GM12891 (cell line): ENCODE measurements at regions not wholly inside any gene's neighbourhood (a gene's known extent, or its start where the extent isn't known, plus 50 kb on each side); places are given as distances from the start of the nearest gene placed in this dataset.
A peak's percentile ranks its signal among the peaks of the same experiment; 100 is the strongest.

Source experiments
- DNase-seq: peaks from one replicate; pipeline ENCODE4 v3.0.0; 2011; ENCODE audit warnings: low spot score; ENCODE audit not compliant: insufficient read length
- FAIRE-seq: peaks from 2 replicates; lab custom pipeline; 2011; peaks lifted over from hg19 to GRCh38; lab: Jason Lieb, UNC
- PAX5 ChIP-seq: IDR thresholded peaks from 2 replicates; pipeline ENCODE4 v1.6.1; 2011; ENCODE audit warnings: low read length, moderate library complexity, mild to moderate bottlenecking; ENCODE audit not compliant: insufficient read depth, severe bottlenecking
- POLR2A ChIP-seq: IDR thresholded peaks from 2 replicates; pipeline ENCODE4 v1.6.1; 2011; ENCODE audit warnings: low read depth, low read length, control low read depth
- POLR2AphosphoS5 ChIP-seq: IDR thresholded peaks from 2 replicates; pipeline ENCODE4 v1.6.1; 2011; ENCODE audit warnings: low read depth, low read length, control low read depth
- POU2F2 ChIP-seq: IDR thresholded peaks from 2 replicates; pipeline ENCODE4 v1.6.1; 2011; ENCODE audit warnings: low read depth, mild to moderate bottlenecking, control low read depth, low read length, moderate library complexity
- SPI1 ChIP-seq: IDR thresholded peaks from 2 replicates; pipeline ENCODE4 v1.6.1; 2011; ENCODE audit warnings: low read depth, low read length, control low read depth
- TAF1 ChIP-seq: IDR thresholded peaks from 2 replicates; pipeline ENCODE4 v1.6.1; 2011; ENCODE audit warnings: low read depth, low read length, control low read depth

DNA sequence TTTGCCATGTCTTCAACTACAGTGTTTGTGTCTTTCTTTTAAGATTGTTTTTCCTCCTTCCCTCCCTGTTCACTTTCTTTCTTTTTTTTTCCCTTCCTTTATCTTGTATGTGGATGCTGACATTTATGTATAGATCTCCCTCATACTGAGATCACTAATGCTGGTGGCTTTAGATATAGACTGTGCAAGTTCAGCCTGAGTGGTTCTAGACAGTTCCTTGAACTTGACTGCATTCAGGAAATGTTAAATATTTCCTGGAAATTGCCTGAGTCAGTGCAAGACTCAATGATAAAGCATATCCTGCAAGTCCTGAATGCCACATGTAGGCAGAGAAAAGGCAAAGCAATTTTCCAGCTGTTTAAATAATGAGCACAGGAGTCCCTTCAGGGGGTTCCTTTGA is 182.5 kb upstream of the NR3C1 start:
- TF ChIP-seq POLR2A, result no peak
- no peak for TF ChIP-seq SPI1
- no peak for FAIRE-seq
- DNase-seq, result no peak

- DNase-seq, result no peak
- TF ChIP-seq POU2F2, result no peak
- TF ChIP-seq POLR2AphosphoS5, result no peak
- no peak for TF ChIP-seq TAF1
- peak; percentile 56 for TF ChIP-seq SPI1
- TF ChIP-seq POLR2A, result no peak
- TF ChIP-seq PAX5, result no peak
- FAIRE-seq, result peak; percentile 51
These were observed 179.9 kb upstream of the NR3C1 start for GRCh38 chr5:143583409-143583808.

GRCh38 chr5:143582869-143583268 is 179.4 kb upstream of the NR3C1 start:
- DNase-seq (no peak), FAIRE-seq (no peak)

GRCh38 chr5:143582176-143582575 is 178.7 kb upstream of the NR3C1 start:
- TF ChIP-seq PAX5 (no peak), POU2F2 (no peak), TAF1 (no peak), POLR2A (no peak), SPI1 (no peak)
- FAIRE-seq, result no peak
- DNase-seq, result no peak

More at GRCh38 chr5:143582869-143583268, 179.4 kb upstream of the NR3C1 start:
- TF ChIP-seq POU2F2 (no peak), SPI1 (no peak)

GRCh38 chr5:143581649-143582048 is 178.2 kb upstream of the NR3C1 start:
- FAIRE-seq, result no peak
- no peak for DNase-seq
- TF ChIP-seq TAF1 (no peak), POLR2AphosphoS5 (no peak), POLR2A (no peak), POU2F2 (no peak), PAX5 (no peak)

DNA sequence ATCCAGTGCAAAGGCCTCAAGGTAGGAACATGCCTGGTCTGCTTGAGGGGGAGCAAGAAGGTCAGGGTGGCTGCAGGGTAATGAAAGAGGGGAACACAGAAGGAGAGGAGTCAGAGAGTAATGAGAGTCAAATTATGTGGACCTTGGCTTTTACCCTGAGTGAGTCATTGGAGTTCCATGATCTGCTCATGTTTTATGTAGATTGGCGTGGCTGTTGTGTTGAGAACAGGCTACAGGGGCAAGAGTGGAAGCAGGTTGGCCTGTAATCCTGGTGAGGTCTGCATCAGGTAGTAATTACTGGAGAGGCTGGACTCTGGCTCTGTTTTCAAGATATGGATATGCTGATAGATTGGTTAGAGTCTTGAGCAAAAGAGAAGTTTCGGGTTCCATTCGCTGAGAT is 177.7 kb upstream of the NR3C1 start:
- FAIRE-seq (peak; percentile 9), DNase-seq (no peak)
- TF ChIP-seq SPI1 (no peak), POU2F2 (no peak)

GRCh38 chr5:143576711-143577484 is 173.4 kb upstream of the NR3C1 start:
- no peak for FAIRE-seq
- no peak for TF ChIP-seq POLR2A
- no peak for TF ChIP-seq PAX5
- no peak for TF ChIP-seq POLR2AphosphoS5
- no peak for TF ChIP-seq TAF1
- TF ChIP-seq POU2F2, result no peak
- DNase-seq, result no peak

DNA sequence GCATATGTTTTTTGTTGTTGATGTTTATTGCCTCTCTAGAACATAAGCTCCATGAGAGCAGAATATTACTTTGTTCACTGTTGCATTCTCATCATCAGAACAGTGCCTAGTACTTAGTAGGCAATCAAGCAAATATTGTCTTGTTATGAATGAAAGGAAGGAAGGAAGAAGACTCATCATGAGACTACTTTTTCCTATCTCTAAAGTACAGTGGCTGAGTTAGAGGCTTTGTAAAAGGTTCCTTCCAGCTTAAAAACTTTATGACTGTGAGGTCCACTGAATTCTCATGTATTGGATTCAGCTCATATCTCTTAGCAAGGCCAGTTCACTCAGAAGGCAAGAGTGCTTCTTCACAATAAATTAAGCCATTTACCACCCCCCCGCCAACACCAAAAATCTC is 171.8 kb upstream of the NR3C1 start:
- TF ChIP-seq POU2F2 (no peak), TAF1 (no peak), POLR2A (no peak), PAX5 (no peak), SPI1 (no peak), POLR2AphosphoS5 (no peak)
- FAIRE-seq, result no peak
- DNase-seq, result no peak

GRCh38 chr5:143574236-143574635 is 170.8 kb upstream of the NR3C1 start:
- DNase-seq (no peak), FAIRE-seq (no peak)
- no peak for TF ChIP-seq TAF1
- no peak for TF ChIP-seq POLR2A
- TF ChIP-seq PAX5, result no peak
- TF ChIP-seq SPI1, result no peak
- no peak for TF ChIP-seq POU2F2
- TF ChIP-seq POLR2AphosphoS5, result no peak

DNA sequence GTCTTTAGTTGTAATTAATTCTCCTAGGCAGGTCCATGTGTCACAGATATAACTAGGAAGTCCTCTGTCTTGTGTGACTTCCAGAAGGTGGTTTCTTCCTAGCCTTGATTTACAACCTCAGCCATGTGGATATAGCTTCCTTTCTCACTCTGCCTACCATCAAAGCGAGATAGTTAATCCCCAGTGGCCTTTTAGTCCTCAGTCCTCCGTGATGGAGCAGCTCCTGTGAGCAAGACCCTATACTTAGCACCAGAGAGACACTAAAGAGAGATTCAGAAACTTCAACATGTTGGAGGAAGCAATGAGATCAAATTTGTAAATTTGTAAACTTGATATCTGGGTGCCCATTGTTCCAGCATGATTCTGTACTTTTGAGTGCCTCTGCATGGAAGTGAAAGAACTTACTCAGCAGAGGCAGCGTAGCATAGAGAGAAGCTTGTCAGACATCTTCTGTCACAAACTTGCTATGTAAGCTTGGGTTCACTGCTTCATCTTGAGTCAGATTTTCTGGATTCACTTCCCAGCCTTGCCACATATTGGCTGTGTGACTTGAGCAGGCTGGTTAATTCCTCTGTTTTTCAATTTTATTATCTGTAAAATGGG is 170.2 kb upstream of the NR3C1 start:
- TF ChIP-seq SPI1 (peak; percentile 66), POU2F2 (no peak), PAX5 (no peak), POLR2A (no peak), POLR2AphosphoS5 (no peak)
- FAIRE-seq (peak; percentile 51), DNase-seq (no peak)
